ENCODE measurements at regions not wholly inside any gene's neighbourhood (a gene's known extent, or its start where the extent isn't known, plus 50 kb on each side); places are given as distances from the start of the nearest gene placed in this dataset.

- Histone ChIP-seq H3K36me3 (no peaks in the 10 kb centered on the region), H3K27me3 (no peaks in the 10 kb centered on the region), H3K4me3 (no peak overlapping the region), H3K4me1 (no peaks in the 10 kb centered on the region), H3K27ac (no peak overlapping the region), H3K9me3 (no peaks in the 10 kb centered on the region)
- DNase-seq (no peak), ATAC-seq (ENCODE audit: low FRiP score in 2 of 2) (no peak)
- no peak for TF ChIP-seq POLR2AphosphoS5 (IDR thresholded peaks at IDR 0.05)
- TF ChIP-seq CTCF (IDR thresholded peaks at IDR 0.05) = no peak
- no peak for TF ChIP-seq EP300 (IDR thresholded peaks at IDR 0.05)
- TF ChIP-seq POLR2A (IDR thresholded peaks at IDR 0.05) = no peak
- whole genome bisulfite sequencing, 2 donors = 41 to 50% methylated on average over 3 of the region's 3 CpGs
Measured at GRCh38 chr1:30514945-30515344, 208.4 kb downstream of the MATN1 start.

- H3K36me3 ChIP-seq = no peaks in the 10 kb centered on the region
- WGBS, 2 donors = 27 to 39% methylated on average over 6 of the region's 6 CpGs
- DNase-seq (no peak), ATAC-seq (ENCODE audit: low FRiP score in 2 of 2) (no peak)
- no peaks in the 10 kb centered on the region for H3K27me3 ChIP-seq
- no peak for TF ChIP-seq CTCF (IDR thresholded peaks at IDR 0.05)
- no peak for TF ChIP-seq POLR2AphosphoS5 (IDR thresholded peaks at IDR 0.05)
- no peak for TF ChIP-seq EP300 (IDR thresholded peaks at IDR 0.05)
- TF ChIP-seq POLR2A (IDR thresholded peaks at IDR 0.05) = no peak
- no peaks in the 10 kb centered on the region for H3K4me1 ChIP-seq
- H3K27ac ChIP-seq = no peak overlapping the region
- H3K4me3 ChIP-seq = no peak overlapping the region
- no peaks in the 10 kb centered on the region for H3K9me3 ChIP-seq
Measured at GRCh38 chr1:30514137-30514654, 209.2 kb downstream of the MATN1 start.

GRCh38 chr1:30513396-30514136 is 209.8 kb downstream of the MATN1 start:
- Histone ChIP-seq H3K27me3 (no peaks in the 10 kb centered on the region), H3K4me1 (no peaks in the 10 kb centered on the region), H3K27ac (no peak overlapping the region), H3K36me3 (no peaks in the 10 kb centered on the region), H3K9me3 (no peaks in the 10 kb centered on the region), H3K4me3 (no peak overlapping the region)
- WGBS, 2 donors = 66 to 73% methylated on average over 9 to 12 of the region's 12 CpGs
- no peak for ATAC-seq (ENCODE audit: low FRiP score in 2 of 2)
- no peak for DNase-seq
- TF ChIP-seq CTCF (IDR thresholded peaks at IDR 0.05) (no peak), POLR2AphosphoS5 (IDR thresholded peaks at IDR 0.05) (no peak), POLR2A (IDR thresholded peaks at IDR 0.05) (no peak), EP300 (IDR thresholded peaks at IDR 0.05) (no peak)

- DNase-seq (no peak), ATAC-seq (ENCODE audit: low FRiP score in 2 of 2) (no peak)
- no peaks in the 10 kb centered on the region for H3K4me1 ChIP-seq
- TF ChIP-seq POLR2AphosphoS5 (IDR thresholded peaks at IDR 0.05) (no peak), CTCF (IDR thresholded peaks at IDR 0.05) (no peak), EP300 (IDR thresholded peaks at IDR 0.05) (no peak), POLR2A (IDR thresholded peaks at IDR 0.05) (no peak)
- 93 to 94% methylated on average over 9 of the region's 9 CpGs for WGBS, 2 donors
- no peaks in the 10 kb centered on the region for H3K27me3 ChIP-seq
- no peak overlapping the region for H3K27ac ChIP-seq
- no peaks in the 10 kb centered on the region for H3K36me3 ChIP-seq
- no peaks in the 10 kb centered on the region for H3K9me3 ChIP-seq
- no peak overlapping the region for H3K4me3 ChIP-seq
Measured at GRCh38 chr1:30512914-30513265, 210.5 kb downstream of the MATN1 start.

Data from upper lobe of left lung (tissue), 6 donors.